Stomach (tissue), 8 donors: ENCODE measurements at regions not wholly inside any gene's neighbourhood (a gene's known extent, or its start where the extent isn't known, plus 50 kb on each side); places are given as distances from the start of the nearest gene placed in this dataset.

Experiments used
- DNase-seq, 2 donors: peaks; one replicate each; pipeline versions ENCODE4 v3.0.0 to v3.0.0-alpha.2; 2013 to 2019
- H3K27ac ChIP-seq, 5 donors: fragments of 200-600 bp in 4 of 5; sonication (generic) in 4 of 5; one replicate each; pipeline ENCODE4 v1.5.1; 2013 to 2019; ENCODE audit warnings: mild to moderate bottlenecking in 1 of 5, moderate library complexity in 1 of 5
- H3K27me3 ChIP-seq, 3 donors: fragments of 200-600 bp; sonication (generic); one replicate each; pipeline ENCODE4 v1.5.1; 2017 to 2019; ENCODE audit warnings: mixed run types in 1 of 3
- H3K36me3 ChIP-seq, 4 donors: fragments of 200-600 bp; sonication (generic); 1 replicate in 3 of 4; 2 replicates in 1 of 4; pipeline ENCODE4 v1.5.1; 2016 to 2019
- H3K4me1 ChIP-seq, 4 donors: fragments of 200-600 bp; sonication (generic); one replicate each; pipeline ENCODE4 v1.5.1; 2016 to 2019
- H3K4me3 ChIP-seq, 4 donors: fragments of 200-600 bp; sonication (generic) in 3 of 4; one replicate each; pipeline ENCODE4 v1.5.1; 2016 to 2019; ENCODE audit warnings: mild to moderate bottlenecking in 1 of 4
- H3K9me3 ChIP-seq, 4 donors: fragments of 200-600 bp; sonication (generic); one replicate each; pipeline ENCODE4 v1.5.1; 2016 to 2019
- EP300 ChIP-seq: sonication (generic); formaldehyde crosslinking; IDR thresholded peaks from one replicate; pipeline ENCODE4 v1.6.1; 2017; ENCODE audit warnings: antibody characterized with exemption
- POLR2A ChIP-seq, 4 donors: fragments of 450-650 bp; IDR thresholded peaks; one replicate each; pipeline ENCODE4 v1.6.1; 2016; ENCODE audit warnings: antibody characterized with exemption in 4 of 4, control low read depth in 2 of 4, mild to moderate bottlenecking in 1 of 4, moderate library complexity in 1 of 4
- POLR2AphosphoS5 ChIP-seq, 3 donors: sonication (generic); formaldehyde crosslinking; IDR thresholded peaks; one replicate each; pipeline ENCODE4 v1.6.1; 2016; ENCODE audit warnings: antibody characterized with exemption in 3 of 3
- WGBS, 5 donors: extraction: QIAGEN DNeasy Blood & Tissue Kit in 3 of 5; methylation state at CpG; one replicate each; pipeline versions ENCODE4 v1.1.5 to v1.1.7; 2013 to 2018; 5-methylcytosine and 5-hydroxymethylcytosine counted together
- intact Hi-C: fragments of 100-400 bp; cut with DNase I; formaldehyde crosslinking; loops from one replicate; pipeline ENCODE4 v1.15.1; 2023; ENCODE audit warnings: low total_unique reads
- TF ChIP-seq, protein P1 (sequence below), 7 experiments: fragments of 450-650 bp in 4 of 7; fragments of 200-600 bp in 3 of 7; sonication (generic) in 3 of 7; IDR thresholded peaks; one replicate each; pipeline ENCODE4 v1.5.1; 2016 to 2019; ENCODE audit warnings: antibody characterized with exemption in 7 of 7, control low read depth in 2 of 7, mild to moderate bottlenecking in 1 of 7
- donor health status: healthy with polysubstance abuse.
- donor health status: Bipolar disorder and iron deficiency.
- donor health status: healthy.

GRCh38 chr20:59520814-59521213 lies 83.5 kb upstream of the PHACTR3 start:
- Histone ChIP-seq H3K4me1 (no peaks in the 10 kb centered on the region), H3K4me3 (no peak overlapping the region), H3K9me3 (no peaks in the 10 kb centered on the region), H3K27me3 (peaks cover 0 to 85% (median 11%) of the 10 kb centered on the region in 3 donors), H3K36me3 (no peaks in the 10 kb centered on the region), H3K27ac (no peak overlapping the region)
- WGBS, 5 donors = 61 to 70% (median 67%) methylated on average over 2 of the region's 2 CpGs
- DNase-seq = no peak
- TF ChIP-seq POLR2A (IDR thresholded peaks at IDR 0.05) (no peak), POLR2AphosphoS5 (IDR thresholded peaks at IDR 0.05) (no peak), EP300 (no peak)
- TF ChIP-seq, protein P1, sequence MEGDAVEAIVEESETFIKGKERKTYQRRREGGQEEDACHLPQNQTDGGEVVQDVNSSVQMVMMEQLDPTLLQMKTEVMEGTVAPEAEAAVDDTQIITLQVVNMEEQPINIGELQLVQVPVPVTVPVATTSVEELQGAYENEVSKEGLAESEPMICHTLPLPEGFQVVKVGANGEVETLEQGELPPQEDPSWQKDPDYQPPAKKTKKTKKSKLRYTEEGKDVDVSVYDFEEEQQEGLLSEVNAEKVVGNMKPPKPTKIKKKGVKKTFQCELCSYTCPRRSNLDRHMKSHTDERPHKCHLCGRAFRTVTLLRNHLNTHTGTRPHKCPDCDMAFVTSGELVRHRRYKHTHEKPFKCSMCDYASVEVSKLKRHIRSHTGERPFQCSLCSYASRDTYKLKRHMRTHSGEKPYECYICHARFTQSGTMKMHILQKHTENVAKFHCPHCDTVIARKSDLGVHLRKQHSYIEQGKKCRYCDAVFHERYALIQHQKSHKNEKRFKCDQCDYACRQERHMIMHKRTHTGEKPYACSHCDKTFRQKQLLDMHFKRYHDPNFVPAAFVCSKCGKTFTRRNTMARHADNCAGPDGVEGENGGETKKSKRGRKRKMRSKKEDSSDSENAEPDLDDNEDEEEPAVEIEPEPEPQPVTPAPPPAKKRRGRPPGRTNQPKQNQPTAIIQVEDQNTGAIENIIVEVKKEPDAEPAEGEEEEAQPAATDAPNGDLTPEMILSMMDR (IDR thresholded peaks at IDR 0.05) = no peak
- intact Hi-C loops = no loop called here

DNA sequence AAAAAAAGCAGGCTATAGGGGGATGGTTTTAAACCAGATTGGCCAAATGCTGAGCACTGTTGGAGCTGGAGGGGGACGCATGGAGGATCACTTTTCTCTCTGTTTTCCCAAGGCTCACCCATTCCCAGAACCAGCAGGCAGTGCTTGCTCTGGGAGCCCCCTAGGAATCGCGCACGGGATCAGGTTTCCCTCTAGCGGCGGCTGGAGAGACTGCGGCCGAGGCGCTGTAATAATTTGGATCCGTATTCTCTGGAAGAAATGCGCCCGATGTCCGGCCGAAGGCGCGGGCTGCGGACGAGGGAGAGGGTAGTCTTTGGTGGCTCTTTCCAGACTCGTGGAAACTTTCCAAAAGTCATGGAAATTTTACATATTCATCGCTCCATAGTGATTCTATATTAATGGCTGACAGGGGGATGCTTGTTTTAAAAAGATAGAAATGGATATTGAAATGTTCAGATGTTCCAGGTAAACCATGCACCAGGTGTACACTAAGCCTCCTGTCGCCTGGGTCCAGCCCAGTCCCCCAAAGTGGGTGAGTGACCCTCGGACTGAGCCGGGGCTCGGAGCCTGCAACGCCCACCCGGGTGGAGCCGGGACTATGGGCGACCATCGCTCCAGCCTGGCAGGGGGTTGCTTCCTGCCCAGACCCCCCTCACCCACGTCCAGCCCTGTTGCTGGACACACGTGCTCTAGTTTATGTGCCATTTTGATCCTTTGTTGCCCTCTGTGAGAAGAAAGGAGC lies 78.7 kb upstream of the PHACTR3 start:
- Histone ChIP-seq H3K9me3 (no peaks in the 10 kb centered on the region), H3K36me3 (no peaks in the 10 kb centered on the region), H3K27me3 (peaks cover 0 to 79% (median 29%) of the 10 kb centered on the region in 3 donors), H3K4me3 (no peak overlapping the region), H3K4me1 (no peaks in the 10 kb centered on the region), H3K27ac (no peak overlapping the region)
- intact Hi-C loops = no loop called here
- DNase-seq = peak; percentile 58 to 79
- WGBS, 5 donors = 8 to 21% (median 13%) methylated on average over 25 to 31 of the region's 31 CpGs
- no peak for TF ChIP-seq POLR2AphosphoS5 (IDR thresholded peaks at IDR 0.05)
- TF ChIP-seq, protein P1 (IDR thresholded peaks at IDR 0.05) = peak in 4 of 7 experiments; percentile 56 to 81 (median 68)

DNA sequence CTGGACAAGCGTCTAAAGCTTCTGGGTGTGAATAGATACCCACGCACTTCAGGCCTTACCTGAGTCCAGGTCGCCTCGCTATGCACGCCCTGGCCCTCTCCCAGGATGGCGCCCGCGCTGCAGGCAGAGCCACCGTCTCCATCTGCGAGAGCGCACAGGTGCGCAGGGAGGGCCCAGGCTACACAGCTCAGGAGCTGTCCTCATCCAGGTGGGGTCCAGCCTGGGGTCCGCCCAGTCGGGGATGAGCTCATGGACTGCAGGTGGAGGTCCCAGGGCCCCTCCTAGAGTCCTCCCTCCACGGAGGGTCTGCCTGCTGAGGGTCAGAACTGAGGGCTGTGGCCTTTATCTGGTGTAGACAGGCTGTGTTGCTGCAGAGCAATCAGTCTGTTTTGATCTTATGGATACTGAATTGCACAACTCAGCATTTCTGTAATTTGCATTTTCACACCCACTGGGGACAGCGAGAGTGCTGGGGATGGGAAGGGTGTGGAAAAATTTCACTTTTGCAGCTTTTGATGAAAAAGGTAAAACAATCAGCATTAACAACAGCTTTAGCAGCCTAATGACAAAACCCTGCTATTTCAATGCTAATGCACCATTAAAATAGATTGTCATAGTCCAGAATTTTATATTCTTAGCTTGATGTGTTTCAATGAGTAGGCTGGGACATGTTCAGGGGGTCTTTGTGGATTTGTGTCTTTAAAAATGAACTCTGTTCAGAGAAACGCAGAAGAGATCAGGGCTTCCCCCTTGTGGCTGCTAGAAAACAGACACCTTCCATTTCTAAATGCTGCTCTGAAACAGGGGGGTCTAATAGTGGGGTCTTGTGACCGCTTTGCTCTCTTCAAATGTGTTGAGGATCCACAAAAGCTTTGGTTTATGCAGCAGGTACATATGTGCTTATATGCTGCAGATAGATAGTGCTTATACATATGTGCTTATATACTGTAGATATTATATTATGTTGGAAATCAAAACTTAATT lies 77.8 kb upstream of the PHACTR3 start:
- DNase-seq = no peak
- Histone ChIP-seq H3K9me3 (no peaks in the 10 kb centered on the region), H3K27ac (no peak overlapping the region), H3K27me3 (peaks cover 0 to 73% (median 22%) of the 10 kb centered on the region in 3 donors), H3K4me3 (no peak overlapping the region), H3K36me3 (no peaks in the 10 kb centered on the region), H3K4me1 (no peaks in the 10 kb centered on the region)
- WGBS, 5 donors = 37 to 62% (median 56%) methylated on average over 9 to 18 of the region's 18 CpGs
- TF ChIP-seq, protein P1 (IDR thresholded peaks at IDR 0.05) = peak in 1 of 7 experiments; percentile 10
- no peak for TF ChIP-seq EP300
- intact Hi-C loops = no loop called here

DNA sequence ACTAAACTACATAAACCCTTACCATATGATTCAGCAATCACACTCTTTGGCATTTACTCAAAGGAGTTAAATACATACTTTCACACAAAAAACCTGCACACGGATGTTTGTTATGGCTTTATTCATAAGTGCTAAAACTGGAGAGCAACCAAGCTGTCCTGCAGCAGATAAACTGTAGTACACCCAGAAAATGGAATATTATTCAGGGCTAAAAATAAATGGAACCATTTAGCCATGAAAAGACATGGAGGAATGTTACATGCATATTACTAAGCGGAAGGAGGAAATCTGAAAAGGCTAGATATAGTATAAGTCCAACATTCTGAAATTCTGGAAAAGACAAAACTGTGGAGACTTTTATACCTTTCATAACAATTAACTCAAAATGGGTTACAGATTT lies 73.6 kb upstream of the PHACTR3 start:
- no peak for DNase-seq
- intact Hi-C loops = no loop called here
- Histone ChIP-seq H3K4me1 (no peaks in the 10 kb centered on the region), H3K27ac (no peak overlapping the region), H3K9me3 (no peaks in the 10 kb centered on the region), H3K36me3 (no peaks in the 10 kb centered on the region), H3K27me3 (peaks cover 0 to 40% (median 19%) of the 10 kb centered on the region in 3 donors), H3K4me3 (no peak overlapping the region)
- TF ChIP-seq POLR2A (IDR thresholded peaks at IDR 0.05) = no peak
- 63 to 81% (median 73%) methylated on average over 2 of the region's 2 CpGs for WGBS, 5 donors
